ENCODE measurements at regions not wholly inside any gene's neighbourhood (a gene's known extent, or its start where the extent isn't known, plus 50 kb on each side); places are given as distances from the start of the nearest gene placed in this dataset.

- DNase-seq (ENCODE audit: low spot score) = no peak
Observed at GRCh38 chr3:13227315-13228165, 154.3 kb upstream of the IQSEC1 start.

DNA sequence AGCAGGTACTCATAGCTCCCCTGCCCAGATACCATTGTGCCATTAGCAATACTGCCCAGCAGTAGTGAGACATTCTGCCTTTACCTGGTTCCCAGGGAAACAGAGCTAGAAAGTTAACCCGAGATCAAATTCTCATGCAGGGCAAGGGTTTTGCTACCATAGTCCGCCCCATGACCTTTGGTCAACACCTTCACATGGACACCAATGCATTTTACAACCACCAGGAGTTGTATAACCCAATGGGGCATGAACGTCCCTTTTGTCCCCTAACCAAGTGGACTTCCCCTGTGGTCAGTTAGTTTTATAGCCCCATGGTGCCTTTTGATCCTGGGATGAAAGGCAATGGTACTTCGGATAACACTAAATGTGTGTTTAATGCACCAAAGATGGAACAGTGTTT, 151.7 kb upstream of the IQSEC1 start:
- DNase-seq (ENCODE audit: low spot score) = no peak

DNA sequence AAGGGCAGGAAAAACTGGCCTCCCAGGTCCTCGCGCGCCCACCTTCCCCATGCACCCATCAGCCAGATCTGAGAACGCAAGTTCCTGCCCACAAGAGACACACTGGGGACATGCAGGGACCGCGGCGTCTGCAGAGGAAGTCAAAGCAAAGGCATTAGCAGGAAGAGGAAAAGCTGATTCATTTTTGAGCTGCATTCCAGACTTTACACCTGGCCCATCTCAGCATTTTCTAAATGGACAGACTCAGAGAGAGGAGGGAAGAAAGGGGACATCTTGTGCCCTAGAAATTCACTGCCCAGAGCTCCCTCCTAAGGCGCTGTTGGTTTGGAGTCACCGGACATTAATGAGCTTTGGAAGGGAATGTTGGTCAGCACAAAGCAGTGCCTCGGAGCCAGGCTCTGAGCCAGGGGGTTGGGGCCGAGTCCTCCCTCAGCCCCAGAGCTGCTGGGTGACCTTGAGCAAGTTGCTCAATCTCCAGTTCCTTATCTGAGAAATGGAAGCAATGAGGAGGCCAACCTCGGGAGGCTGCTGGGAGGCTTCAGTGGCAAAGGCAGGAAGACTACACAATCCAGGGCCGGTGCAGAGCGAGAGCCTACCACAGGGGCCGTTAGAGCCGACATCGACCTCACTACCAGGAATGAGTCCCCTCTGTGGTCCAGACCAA, 150.5 kb upstream of the IQSEC1 start:
- DNase-seq (ENCODE audit: low spot score) = no peak

DNA sequence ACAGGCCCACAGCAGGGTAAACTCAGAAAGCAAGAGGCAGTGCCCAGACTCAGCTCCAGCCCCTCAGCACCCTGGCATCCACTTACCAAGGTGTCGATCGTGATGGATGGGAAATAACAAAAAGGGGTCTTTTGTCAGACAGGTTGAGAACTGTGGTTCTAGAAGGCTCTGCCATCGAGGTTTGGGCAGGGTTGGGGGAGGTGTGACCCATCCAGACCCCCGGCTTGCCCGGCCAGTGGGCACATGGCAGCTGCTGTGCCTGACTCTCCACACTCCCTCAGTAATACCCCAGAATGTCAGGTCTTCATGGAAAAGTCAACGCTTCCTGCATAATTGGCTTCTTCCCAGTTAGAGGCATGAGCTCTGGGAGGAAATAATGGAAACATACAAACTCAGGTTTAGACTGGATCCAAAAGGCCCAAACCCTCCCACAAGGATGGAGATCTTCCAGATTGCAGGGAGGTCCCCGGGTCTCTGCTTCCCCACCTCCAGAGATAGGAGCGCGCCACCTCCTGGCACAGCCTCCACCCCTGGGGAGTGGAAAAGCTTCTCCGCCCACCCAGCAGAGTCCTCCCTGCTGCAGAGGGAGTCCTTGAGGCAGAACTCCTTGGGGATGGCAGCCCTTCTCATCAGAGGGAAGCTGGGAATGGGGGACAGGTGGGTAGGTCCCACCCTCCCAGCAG, 149.8 kb upstream of the IQSEC1 start:
- no peak for DNase-seq (ENCODE audit: low spot score)

- DNase-seq (ENCODE audit: low spot score) = no peak
Observed at GRCh38 chr3:13222131-13222530, 148.9 kb upstream of the IQSEC1 start.

GRCh38 chr3:13221491-13222061, 148.3 kb upstream of the IQSEC1 start:
- DNase-seq (ENCODE audit: low spot score) = no peak

GRCh38 chr3:13220991-13221390, 147.8 kb upstream of the IQSEC1 start:
- DNase-seq (ENCODE audit: low spot score) = no peak

DNA sequence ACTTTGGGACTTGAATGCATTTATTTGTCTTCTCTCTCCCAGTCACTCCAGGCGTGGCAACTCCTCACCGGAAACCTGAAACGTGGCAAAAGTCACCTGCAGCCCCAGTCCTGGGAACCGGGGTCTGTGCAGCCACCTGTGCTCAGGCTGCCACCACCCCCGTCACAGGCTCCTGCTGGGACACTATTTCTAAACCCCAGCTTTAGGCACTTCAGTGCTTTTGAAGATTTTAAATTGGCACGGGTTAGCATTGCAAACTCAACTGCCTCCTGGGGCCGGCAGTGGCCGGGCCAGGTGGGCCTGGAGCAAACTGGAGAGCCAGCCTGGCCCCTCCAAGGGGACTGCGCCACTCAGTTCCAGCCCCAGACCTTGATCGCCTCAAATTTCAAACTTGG, 146.7 kb upstream of the IQSEC1 start:
- no peak for DNase-seq (ENCODE audit: low spot score)

DNA sequence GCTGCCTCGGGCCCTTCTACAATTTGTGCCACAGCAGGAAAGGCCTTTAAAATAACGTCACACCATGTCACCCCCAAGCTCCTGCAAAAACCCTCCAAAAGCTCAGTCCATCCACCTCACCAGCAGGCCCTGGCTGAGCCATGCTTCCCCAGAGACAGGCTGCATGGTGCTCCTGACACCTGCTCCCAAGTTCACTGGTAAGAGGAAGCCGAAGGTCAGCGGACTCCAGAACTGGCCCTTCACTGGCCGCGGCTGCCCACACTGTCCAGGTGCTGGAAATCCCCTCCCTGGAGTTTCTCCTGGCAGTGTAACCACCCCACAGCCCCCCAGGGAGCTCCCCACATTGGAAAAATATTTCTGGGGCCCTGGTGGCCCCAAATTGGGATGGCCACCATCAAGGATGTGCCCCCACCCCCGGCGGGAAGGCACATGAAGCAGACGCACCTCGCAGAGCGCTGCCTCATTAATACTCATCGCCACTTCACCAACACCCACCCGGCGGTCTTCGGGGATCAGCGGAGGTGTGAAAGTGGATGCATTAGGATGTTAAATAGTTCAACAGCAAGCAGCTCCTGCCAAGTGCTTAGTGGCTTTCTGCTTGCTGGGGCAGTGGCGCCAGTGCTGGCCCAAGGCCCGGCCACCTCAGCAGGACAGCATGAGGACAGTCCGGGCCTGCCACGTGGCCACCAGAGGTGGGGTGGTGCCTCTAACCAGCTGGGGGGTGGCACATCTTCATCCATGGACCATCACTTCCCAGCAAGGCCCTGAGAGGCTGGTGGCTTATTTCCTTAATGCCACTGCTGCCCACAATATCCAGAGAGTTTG, 146.1 kb upstream of the IQSEC1 start:
- DNase-seq (ENCODE audit: low spot score) = no peak

GRCh38 chr3:13218541-13218908, 145.3 kb upstream of the IQSEC1 start:
- no peak for DNase-seq (ENCODE audit: low spot score)

GRCh38 chr3:13217736-13218540, 144.7 kb upstream of the IQSEC1 start:
- no peak for DNase-seq (ENCODE audit: low spot score)

- DNase-seq (ENCODE audit: low spot score) = no peak
Observed at GRCh38 chr3:13217253-13217652, 144.0 kb upstream of the IQSEC1 start.

DNA sequence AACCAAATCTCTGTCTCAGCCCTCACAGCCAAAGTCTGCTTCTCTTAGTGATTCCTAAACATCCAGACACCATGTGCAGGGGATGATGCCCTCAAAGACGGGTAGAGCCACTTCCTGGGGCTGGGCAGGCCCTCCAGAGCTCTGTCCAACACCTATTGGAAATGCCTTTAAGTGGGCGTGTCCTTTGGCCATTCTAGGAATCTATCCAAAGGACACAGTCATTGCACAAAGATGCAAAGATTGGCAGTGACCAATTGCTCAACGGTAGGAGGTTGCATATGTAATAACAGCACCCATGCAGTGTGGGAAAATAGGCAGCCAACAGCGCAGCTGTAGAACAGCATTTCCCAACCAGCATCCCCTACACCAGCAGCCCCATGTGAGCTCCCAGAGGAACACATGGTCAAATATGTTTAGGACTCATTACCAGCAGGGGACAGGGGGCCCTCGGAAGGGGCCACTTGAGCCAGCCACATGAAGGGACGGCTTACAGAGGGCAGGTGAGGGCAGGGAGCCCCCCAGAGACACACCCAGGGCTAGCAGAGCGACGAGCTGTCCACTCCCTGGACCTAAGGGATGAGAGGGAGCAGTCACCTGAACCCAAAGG, 142.8 kb upstream of the IQSEC1 start:
- DNase-seq (ENCODE audit: low spot score) = peak; percentile 48

DNA sequence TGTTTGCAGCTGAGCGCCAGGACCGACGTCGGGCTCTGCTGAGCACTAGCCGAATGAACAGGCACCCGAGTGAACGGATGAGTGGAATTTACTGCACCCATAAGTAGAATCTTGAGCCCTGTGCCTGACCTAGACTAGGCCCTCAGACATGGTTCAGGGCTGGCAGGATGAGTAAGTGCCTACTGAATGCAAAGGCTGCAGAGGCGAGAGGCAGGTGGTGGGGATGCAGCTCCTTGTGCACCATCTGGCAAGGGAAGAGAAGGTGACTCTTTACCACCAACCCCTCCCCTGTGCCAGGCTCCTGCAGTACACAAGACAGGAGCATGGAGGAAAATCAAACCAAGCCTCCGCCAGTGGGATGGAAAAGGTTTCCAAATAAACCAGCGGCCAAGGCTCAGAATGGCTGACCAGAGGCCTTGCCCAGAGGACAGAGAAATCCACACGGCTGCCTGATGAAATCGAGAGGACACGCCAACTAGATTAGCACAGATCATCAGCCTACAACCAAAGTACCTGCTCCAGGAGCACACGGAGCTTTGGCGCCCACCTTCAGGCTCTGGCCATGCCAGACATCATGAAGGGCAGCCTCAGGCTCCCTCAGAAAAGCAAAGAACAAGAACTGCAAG, 141.7 kb upstream of the IQSEC1 start:
- no peak for DNase-seq (ENCODE audit: low spot score)

DNA sequence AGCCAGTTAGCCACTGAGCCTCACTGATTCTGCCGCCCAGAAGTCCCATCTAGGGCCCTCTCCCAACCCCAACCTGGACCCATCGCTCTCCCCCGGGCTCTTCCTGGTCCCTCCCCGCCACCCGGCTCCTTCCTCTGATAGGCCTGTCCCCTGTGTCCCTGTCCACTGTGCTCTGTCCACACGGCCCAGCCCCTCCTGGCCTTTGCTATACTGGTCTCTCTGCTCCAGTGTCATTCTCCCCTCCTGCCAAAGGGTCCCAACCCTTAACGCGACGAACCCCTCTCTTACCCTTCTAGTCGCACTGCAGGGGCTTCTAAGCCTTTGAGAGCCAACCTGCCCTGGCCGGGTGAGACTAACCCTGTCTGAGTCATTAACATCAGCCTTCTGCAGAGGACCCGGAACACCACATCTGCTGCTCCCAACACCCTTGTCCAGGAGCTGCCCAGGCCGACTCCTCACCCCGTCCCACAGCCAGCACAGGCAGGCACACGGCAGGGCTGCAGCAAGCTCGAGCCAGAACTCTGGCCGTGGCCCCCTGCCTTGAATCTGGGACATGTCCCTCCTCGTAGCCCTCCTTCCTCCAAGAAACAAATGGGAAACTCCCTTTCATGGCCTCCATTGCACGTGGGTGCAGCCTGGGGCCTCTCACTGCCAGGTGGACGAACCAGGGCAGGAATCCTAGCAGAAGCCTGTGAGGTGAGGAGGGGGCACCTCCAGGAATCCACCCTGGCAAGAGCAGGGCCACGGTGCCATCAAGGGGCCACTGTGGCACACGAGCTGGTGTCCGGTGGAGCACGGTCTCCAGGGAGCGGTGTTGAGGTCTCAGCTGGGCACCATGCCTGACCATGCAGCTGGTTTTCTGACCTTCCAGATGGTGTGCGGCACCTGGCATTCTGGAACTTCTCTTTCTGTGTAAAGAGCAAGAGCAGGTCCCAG, 140.9 kb upstream of the IQSEC1 start:
- no peak for DNase-seq (ENCODE audit: low spot score)

DNA sequence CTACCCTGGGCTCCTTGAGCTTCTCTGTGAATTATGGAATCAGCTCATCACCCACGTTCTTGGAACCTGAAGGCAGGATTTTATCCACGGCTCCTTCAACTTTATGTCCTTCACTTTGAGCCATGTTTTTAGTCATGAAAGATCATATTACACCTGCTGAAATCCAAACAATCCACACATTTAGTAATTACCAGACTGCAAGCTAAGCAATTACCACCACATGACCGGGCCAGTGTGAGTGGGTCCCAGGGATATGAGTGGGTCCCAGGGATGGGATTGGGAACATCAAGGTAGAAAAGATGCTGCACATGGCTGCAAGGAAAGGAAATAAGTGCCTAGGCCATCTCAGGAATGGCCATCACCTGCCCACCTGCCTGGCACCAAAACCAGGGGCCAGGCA, 140.3 kb upstream of the IQSEC1 start:
- no peak for DNase-seq (ENCODE audit: low spot score)

DNA sequence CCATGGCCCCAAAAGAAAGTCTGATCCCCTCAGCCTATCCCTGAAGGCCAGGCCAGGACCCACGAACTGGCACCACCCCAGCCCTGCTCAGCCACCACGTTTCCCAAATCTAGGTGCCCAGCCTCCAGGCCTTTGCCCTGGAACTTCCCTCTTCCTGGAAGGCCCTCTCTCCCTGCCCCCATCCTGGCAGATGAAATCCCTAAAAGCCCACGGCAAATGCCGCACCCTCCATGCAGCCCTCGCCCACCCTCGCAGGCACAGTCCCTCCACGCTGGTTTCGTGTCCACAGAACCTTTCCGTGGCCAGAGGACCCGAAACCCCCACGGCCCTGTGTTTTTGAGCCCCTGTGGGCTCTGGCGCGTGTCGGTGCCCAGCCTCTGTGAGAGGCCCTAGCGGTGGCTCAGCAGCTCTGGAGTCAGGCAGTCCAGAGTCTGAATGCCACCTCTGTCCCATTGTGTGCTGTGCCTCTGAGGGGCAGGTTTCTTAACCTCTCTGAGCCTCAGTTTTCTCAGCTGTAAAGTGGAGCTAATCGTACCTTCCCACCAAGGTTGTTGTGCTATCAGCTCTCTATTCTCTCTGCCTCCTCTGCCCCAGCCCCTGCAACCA, 138.5 kb upstream of the IQSEC1 start:
- no peak for DNase-seq (ENCODE audit: low spot score)

DNA sequence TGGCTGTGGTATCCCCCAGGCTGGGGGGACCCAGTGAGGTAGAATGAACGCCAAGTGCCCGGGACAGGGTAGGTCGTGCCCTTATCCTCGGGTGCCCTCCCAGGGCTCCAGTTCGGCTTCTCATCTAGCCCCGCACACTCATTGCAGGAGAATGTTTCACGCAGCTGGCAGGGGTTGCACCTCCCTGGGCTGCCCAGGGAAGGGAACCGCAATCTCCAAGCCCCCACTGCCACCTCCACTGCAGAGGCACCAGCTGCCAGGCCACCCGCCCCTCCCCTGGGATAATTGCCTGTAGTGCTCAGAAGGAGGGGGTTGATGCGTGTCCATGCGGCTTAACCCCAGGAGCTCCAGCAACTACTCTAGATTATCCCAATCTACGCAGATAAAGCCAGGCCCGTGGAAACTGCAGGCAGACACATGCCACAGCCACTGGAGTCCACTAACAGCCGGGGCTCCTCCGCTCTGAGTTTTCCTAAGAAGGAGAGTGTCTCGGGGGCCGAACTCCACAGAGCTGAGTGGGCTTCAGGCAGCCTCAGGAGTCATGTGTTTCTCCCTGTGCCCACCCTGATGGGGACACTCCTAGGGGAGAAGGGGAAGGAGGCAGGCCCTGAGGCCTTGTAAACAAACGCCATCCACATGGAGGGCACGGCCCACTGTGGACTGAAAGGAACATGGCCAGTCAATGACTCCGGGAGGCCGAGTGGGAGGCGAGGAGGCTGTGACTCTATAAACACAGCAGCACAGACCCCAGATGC, 137.2 kb upstream of the IQSEC1 start:
- no peak for DNase-seq (ENCODE audit: low spot score)
